ENCODE measurements at regions not wholly inside any gene's neighbourhood (a gene's known extent, or its start where the extent isn't known, plus 50 kb on each side); places are given as distances from the start of the nearest gene placed in this dataset.
"Not testable (repeated sequence)": the region's sequence is repeated elsewhere in the genome, so short reads cannot be mapped to it uniquely, and the experiment has no call there.

DNA sequence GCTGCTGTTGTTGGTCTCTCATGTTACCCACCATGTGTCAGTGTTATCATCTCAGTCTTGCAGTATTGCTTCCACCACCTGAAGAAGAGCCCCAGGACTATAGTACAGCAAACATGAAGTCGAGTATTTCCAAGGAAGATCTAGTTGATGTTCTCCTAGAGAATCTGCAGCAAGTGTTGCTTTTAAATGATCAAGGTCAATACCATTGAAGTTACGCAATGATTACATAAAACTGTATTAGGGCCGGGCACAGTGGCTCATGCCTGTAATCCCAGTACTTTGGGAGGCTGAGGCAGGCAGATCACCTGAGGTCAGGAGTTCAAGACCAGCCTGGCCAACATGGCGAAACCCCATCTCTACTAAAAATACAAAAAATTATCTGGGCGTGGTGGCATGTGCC lies 173.9 kb downstream of the TJP1 start:
- DNase-seq = not testable (repeated sequence)

DNA sequence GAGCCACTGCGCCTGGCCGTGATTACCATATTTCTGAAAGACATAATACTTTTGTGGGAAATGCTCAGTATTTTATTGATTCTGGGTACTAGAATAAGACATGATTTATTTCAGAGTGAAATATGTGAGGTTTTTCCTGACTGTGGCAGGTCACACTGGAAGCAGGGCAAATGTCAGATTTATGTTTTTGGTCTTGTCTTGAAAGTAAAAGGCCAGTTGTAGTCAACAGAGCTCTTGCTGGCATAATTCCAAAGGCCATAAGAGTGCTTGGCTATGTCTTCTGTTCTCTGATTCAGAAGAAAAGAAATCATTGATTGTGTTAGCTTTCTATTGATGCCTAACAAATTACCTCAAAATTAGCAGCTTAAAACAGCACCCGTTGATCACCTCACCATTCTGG lies 176.4 kb downstream of the TJP1 start:
- no peak for DNase-seq

DNA sequence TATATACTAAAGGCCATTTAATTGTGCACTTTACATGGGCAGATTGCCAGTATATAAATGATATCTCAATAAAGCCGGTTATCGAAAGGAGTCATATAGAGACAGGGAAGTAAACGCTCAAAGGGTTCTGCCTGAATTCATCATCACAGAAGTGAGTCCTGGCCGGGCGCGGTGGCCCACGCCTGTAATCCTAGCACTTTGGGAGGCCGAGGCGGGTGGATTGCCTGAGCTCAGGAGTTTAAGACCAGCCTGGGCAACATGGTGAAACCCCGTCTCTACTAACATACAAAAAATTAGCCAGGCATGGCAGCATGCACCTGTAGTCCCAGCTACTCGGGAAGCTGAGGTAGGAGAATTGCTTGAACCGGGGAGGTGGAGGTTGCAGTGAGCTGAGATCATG lies 177.9 kb downstream of the TJP1 start:
- DNase-seq = not testable (repeated sequence)

DNA sequence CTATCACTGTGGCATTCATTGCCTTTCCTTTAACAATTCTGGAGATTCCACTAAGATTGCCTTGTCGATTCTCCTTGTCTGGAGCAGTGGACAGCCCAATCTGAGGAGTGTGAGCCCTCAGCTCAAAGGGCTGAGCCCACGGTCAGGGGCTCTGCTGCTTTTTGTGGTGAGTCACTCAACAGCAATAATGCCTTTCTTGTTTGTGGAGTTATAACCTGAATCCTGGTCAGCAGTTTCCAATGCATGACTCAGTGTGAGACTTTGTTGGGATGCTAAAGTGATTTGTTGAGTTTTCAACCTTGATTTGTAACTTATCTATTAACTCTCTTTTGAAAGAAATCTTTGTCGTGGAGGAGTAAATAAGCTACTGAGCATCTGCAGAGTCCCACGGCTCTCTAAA lies 183.5 kb downstream of the TJP1 start:
- DNase-seq = no peak

DNA sequence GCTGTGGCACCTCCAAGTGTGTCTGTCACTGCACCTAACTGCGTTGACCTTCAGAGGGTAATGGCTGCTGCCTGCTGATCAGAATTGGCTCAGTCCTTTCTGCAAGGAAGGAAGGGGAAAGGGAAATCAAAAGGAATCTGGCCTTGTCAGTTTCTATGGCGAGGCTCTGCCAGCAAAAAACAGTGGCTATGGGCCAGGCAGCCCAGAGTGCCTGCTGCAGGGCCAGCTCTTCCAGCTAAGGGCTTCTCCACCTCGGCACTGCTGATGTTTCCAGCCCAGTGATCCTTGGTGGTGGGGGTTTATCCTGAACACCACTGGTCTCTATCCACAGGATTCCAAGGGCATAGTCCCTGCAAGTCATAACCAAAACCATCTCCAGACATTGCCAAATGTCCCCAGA lies 184.3 kb downstream of the TJP1 start:
- DNase-seq = no peak

DNA sequence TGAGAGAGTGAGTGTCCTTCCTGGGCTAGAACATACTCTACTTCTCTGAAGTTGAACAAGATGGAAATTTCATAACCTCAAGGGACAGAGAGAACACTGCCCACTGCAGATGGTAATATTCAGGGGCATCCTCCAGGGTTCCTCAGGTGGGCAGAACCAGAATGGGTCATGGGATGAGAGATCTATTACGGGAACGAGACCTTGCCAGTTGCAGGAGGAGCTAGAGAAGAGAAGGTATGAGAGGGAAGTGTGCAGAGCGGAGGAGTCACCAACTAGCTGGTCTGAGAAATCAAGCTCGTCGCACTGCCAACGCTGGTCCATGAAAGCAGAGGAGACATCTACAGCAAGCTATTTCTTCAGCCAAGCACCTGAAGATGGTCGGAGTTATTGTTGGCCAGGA lies 184.7 kb downstream of the TJP1 start:
- DNase-seq = no peak

DNA sequence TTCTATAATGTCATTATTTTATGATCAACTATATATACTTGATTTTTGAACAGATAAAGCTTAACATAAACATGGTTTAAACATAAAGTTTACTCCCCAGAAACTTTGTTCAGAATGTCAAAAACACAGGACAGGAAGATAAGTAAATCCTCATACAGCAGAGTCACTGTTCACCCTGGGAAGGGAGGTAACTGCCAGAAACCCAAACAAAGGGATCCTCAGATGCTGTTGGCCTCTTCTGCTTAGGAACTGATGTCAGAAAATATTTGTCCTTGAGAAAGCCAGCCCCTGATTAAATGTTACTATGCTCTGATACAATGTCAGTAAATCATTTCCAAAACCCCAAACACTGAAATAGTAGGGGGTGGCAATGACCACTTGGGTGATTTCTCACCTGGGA lies 185.3 kb downstream of the TJP1 start:
- no peak for DNase-seq

DNA sequence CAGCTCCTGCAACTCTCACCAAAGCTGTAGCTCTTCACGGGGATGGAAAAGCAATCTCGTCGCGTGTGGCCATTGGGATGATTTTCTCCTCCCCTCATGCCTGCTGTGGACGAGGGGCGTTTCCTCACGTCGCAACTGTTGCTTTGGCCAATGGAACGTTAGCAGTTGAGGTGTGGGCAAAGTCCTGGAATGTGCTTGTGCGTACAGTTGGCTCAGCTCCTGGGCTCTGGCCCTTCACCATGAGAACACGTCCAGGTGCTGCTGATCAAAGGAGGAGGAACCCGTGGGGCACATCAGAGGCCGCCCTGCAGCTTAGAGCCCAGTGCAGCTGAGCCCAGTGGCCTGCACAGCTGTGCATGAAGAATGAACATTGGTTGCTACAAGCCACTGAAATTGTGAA lies 186.1 kb downstream of the TJP1 start:
- no peak for DNase-seq

DNA sequence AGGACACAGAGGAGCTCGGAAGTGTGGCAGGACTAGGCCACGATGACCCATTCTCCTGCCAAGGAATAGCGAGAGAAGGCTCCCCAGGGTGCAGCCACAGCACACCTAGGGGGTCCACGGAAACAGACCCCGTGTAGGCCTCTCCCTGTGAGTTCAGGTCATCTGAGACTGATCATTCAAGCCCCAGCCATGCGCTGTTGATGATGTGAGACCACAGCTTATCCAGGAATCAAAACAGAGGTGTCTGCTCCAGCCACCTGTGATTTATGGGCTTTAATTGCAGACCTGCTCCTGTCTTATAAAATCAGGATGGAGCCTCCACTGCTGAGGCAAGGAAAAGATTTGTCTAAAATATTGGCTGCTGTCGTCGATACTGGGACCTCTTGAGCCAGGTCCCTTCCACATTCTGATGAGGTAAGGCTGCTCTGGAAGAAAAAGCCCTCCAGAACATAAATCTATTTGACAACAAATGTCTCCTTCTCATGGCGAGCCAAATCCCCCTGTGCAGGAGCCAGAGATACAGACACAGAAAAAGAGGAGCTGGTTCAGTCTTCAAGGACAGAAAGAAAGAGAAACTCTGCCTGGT lies 186.7 kb downstream of the TJP1 start:
- DNase-seq = no peak

DNA sequence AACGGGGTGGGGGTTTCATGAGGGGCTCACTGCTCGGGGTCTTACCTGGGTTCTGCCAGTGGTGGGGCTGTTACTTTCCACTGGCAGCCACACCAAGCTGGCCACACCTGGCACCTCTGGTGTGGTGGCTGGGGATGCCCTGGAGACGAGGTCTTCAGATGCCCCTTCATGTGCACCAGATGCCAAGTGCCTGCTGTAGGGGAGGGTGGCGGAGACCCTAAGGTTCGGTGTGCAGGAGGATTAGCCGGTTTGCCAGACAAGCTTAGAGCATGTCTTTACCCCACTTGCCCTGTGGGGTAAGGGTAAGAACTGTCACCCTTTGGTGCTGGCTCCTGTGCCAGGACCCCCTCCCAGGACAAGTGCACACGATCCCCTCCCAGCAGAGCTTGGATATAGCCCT lies 188.3 kb downstream of the TJP1 start:
- DNase-seq = no peak

DNA sequence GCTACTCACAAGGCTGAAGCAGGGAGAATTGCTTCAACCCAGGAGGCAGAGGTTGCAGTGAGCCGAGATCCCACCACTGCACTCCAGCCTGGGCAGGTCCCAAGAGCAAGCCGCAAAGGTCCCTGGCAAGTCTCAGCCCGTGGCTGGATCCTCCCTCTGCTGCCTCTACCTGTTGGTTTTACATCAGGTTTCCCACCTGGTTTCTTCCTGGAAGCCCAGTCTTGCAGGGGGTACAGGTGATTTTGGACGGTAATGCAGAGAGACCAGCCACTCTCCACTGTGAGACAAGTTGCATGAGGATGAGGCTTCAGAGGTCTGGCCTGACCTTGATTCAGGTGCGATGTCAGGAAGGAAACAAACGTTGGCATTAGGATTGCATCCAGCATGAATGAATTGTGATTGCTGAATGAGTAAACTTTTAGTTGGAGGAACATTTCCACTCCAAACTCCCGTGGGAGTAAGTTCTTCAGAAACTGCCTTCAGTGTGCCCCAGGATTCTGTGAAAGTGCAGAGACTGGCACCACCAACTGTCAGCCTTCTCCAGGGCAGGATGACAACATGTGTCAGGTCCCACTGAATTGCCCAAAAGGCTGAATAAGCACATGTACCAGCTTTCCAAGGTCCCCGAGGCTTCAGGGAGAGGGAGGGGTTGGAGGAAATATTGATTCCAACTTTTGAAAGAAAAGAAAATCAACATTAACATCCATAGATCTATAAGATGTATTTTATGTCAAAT lies 189.4 kb downstream of the TJP1 start:
- DNase-seq = no peak

DNA sequence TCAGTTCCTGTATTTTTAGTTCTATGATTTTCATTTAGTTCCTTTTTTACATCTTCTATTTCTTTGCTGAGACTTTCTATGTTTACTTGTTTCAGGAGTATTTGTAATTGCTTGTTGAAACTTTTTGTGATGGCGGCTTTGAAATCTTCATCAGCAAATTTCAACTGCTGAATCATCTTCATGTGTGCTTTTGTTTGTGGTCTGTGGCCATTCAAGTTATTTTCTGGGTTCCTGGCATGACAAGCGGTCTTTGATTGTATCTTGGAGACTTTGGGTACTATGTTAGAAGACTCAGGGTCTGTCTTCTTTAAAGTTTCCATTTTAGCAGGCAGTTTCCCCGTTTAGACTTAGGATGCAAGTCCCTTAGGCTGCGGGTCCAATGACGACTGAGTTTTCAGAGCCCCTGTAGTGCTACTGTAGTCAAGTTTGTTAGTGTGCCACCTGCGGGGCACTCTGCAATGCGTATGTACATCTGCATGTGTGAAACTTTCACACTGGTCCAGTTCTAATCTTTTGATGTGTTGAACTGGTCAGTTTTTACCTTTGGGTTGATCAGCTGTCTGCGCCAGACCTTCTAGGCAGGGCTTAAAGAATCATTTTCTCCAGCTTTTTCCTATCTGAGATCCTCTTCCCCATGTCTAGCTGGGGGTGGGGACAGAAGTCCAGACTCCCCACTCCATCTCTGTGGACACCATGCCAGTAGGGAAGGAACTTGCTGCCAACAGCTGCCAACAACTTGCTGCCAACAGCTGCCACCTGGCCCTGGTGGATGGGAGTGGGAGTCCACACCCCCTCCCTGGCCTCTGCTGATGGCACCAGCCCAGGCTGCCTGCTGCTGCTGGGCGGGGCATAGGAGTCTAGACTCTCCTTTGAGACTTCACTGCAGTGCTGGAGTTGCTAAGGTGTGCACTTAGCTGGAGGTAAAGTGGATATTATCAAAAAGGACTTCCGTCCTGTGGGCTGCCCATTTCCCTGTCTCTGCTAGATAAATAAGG lies 190.9 kb downstream of the TJP1 start:
- no peak for DNase-seq

DNA sequence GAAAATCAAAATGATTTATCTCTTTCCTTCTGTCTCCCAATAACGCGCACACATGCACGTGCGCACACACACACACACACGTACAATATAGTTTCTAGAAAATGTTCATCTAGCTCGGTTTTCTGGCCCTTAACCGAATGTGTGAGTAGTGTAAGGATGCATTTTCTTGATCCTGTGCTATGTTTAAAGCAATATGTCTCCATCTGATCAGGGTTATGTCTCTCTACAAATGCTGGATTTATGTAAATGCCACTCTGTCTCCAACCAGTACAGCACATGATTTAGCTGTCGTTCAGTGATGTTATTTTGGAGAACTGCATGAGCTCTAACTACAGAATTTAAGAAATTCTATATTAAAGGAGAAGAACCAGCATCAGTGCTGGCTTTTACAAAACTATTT lies 198.0 kb downstream of the TJP1 start:
- no peak for DNase-seq

DNA sequence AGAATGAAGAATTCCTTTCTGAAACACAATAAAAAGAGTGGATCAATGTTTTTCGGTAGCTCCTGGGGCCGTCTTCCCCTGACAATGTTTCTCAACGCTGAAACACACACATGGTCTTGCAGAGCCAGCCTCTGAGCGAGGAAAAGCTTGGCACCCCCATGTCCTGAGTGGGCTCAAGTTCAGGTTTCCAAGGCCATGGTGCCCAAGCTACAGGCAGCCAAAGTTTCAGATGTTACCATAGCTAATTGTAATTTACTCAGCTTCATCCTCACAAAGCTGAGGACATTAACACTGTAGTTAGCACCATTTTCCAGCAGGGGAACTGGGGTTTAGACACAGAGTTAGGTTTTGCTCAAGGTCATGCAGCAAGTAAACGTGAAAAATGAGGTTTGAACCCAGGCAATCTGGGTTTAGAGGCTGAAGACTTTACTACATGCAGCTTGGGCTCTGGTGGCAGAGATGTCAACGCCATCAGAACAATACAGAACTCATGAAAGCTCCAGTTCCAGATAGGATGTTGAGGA lies 199.1 kb downstream of the TJP1 start:
- DNase-seq = no peak

DNA sequence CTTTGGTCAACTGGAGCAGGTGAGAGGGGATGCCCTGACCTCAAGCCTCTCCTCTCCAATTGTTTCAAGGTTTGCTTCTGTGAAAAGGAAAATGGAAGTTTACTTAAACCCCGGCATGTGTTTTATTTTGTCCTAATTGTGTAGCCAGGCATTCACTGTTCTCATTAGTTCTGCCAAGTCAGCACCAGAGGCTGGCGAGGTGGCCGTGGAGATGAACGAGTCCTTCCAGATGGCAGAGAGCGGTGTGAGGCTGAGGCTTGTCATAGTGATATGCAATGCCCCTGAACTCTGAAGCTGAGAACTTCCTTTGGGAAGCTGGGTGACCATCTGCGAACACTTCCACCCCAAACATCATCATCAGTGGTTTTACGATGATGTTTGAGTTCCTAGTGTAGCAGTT lies 199.6 kb downstream of the TJP1 start:
- no peak for DNase-seq

DNA sequence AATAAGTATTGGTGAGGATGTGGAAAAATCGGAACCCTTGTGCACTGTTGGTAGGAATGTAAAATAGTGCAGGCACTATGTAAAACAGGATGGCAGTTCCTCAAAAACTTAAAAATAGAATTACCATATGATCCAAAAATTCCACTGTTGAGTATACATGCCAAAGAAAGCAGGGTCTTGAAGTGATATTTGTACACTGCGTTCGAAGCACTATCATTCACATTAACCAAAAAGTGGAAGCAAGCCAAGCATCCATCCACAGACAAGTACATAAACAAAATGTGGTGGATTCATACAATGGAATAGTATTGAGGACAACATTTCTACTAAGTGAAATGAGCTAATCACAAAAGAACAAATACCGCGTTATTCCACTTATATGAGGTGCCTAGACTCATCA lies 200.7 kb downstream of the TJP1 start:
- no peak for DNase-seq

DNA sequence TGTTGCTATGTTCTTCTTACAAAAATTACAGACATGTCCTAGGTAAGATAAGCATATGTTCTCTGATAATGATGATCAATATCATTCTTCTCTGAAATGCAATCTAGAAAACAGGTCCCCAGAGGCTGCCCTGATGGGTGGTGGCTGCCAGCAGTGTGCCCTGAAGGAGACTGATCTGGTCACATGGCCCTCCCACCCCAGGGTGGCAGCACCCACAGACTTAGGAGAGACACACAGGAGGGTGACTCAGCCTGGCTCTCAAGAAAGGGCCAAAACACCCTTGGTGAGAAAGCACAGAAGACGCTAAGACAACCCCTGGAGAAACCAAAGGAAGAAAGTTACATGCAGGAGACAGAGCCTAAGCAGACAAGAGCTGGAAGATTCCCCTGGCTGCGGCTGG lies 203.7 kb downstream of the TJP1 start:
- DNase-seq = no peak

DNA sequence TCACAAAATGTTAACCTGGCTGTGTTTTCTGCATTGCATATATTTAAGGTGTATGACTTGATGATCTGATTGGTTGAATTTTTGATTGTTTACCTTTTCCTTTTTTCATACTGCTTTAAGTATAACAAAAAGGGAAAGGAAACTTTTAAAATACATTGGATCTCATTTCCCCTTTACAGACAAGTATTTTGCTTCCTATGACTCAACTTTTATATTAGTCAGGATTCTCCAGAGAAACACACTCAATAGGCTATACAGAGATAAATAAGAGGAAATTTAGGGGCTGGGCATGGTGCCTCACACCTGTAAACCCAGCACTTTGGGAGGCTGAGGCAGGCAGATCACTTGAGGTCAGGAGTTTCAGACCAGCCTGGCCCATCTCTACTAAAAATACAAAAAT lies 205.8 kb downstream of the TJP1 start:
- DNase-seq = no peak

DNA sequence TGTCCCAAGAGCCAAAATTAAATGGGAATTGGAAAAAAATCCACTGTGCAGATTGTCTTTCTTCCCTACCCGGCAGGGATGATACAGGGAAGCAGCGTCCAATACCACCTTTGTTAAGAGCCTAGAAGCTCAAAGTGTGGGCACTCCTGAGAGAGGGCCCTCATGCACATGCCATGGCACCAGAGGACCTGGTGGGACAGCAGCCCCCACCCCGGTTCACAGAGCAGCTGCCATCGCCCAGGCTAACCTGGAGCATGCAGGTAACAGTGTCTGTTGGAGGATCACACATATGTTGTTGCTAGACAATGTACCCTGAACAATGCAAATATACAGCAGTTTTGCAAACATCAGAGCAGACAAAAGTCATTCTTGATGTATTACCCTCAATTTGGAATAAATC lies 206.5 kb downstream of the TJP1 start:
- DNase-seq = no peak

DNA sequence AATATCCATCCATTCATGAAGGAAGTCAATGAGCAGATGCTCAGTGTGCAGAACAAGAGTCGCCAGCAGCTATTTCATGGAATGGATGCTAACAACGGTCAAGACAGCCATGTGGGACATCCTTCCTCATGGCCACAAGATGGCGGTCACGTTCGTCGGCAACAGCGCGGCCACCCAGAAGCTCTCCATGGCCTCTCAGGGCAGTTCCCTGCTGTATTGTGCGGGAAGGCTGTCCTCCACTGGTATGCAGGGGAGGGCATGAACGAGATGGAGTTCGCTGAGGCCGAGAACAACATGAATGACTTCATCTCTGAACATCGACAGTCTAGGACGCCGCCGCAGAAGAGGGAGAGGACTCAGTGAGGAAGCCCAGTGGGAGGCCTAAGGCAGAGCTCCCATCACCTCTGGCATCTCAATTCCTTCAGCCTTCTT lies 208.3 kb downstream of the TJP1 start:
- DNase-seq = no peak

DNA sequence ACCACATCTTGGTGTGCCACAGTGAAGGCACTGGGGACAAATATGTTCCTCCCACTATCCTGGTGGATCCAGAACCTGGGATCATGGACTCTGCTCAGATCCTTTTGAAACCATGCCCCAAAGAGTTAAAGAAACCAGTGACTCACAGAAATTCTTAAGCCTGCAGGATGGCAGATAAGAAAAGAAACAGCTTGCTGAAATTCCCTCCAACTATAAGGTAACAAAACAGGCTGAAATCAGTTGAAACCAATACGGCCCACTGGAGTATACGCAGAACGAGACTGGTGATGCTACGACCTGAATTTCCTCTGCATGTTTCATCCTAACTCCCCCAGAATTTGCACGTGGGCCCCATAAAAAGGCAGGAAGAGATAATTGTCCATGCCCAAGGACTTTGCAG lies 209.6 kb downstream of the TJP1 start:
- no peak for DNase-seq

DNA sequence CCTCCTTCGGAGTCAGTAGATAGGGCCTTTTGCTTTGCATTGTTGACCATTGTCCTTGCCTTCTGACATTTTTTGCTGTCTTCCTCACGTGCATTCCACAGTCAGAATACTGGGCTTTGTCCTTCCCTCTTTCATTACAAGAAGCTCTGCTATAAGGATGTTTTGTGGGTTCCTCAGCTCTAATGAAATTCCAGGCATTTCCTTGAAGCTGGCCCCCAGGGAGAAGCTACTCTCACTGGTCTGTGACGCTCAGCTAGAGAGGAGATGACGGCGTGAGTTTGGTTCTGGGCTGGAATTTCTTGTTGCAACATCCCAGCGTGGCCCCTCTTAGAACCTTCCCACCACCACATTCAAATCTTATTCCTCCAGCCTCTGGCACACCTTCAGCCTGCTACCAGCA lies 210.2 kb downstream of the TJP1 start:
- no peak for DNase-seq

DNA sequence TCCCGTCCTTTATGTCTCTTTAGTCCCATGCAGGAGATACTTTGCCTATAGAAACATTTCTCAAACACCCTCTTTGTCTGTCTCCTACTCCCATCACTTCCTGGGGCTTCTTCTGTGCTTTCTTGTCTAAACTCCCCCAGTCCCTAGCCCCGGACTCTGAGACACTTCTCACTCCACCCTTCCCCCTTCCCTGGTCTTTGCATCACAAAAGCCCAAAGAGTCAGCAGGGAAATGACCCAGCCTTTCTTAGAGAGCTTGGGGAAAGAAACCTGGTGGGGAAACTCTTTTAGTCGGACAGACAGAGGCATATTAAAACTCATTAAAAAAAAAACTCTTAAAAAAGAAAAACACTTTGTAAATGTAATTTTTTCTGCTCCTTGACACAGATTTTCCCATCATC lies 211.2 kb downstream of the TJP1 start:
- DNase-seq = no peak
